ENCODE measurements at regions not wholly inside any gene's neighbourhood (a gene's known extent, or its start where the extent isn't known, plus 50 kb on each side); places are given as distances from the start of the nearest gene placed in this dataset.

DNA sequence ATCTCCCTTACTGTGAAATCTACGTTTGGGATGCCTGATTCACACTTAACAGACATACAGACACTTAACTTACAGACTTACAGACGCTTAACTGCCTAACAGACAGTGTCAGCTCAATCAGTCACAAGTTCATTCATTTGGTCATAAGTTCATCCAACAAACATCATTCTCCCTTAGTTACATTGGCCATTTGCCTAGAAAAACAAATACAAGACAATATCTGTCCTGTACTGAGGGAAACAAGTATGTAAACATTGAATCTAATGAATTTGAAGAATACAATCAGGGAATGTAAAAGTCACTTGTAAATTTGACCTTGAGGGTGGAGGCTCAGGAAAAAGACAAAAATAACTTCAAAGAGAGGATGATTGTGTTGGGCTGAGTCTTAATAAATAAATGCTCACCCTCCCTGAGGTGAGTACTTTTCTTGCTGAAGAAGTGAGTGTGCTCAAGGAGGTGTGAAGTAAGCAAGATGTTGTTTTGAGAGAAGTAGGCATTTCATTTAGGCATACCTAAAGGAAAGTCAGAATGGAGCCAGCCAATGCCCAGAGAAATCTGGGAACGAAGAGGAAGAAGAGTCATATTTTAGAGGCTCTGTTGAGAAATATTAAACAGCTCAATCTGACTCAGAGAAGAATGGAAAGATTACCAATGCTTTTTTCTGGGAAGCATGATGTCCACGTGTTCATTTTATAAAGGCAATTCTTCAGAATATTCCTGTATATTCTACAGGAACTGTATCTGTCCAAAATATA lies 958.4 kb upstream of the SLC10A2 start:
- POLR2A ChIA-PET: no interaction called here
- no peak for DNase-seq (ENCODE audit: extremely low spot score)
- CTCF ChIA-PET: interaction anchor here (1.6 kb wide), 1 partner anchor 19 kb away, joined by 4 read pairs; no protein-coding TSS in a partner anchor
- TF ChIP-seq, protein P1, sequence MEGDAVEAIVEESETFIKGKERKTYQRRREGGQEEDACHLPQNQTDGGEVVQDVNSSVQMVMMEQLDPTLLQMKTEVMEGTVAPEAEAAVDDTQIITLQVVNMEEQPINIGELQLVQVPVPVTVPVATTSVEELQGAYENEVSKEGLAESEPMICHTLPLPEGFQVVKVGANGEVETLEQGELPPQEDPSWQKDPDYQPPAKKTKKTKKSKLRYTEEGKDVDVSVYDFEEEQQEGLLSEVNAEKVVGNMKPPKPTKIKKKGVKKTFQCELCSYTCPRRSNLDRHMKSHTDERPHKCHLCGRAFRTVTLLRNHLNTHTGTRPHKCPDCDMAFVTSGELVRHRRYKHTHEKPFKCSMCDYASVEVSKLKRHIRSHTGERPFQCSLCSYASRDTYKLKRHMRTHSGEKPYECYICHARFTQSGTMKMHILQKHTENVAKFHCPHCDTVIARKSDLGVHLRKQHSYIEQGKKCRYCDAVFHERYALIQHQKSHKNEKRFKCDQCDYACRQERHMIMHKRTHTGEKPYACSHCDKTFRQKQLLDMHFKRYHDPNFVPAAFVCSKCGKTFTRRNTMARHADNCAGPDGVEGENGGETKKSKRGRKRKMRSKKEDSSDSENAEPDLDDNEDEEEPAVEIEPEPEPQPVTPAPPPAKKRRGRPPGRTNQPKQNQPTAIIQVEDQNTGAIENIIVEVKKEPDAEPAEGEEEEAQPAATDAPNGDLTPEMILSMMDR (IDR thresholded peaks at IDR 0.05; ENCODE audit: control extremely low read depth, extremely low read depth, low read depth, missing control alignments): no peak

DNA sequence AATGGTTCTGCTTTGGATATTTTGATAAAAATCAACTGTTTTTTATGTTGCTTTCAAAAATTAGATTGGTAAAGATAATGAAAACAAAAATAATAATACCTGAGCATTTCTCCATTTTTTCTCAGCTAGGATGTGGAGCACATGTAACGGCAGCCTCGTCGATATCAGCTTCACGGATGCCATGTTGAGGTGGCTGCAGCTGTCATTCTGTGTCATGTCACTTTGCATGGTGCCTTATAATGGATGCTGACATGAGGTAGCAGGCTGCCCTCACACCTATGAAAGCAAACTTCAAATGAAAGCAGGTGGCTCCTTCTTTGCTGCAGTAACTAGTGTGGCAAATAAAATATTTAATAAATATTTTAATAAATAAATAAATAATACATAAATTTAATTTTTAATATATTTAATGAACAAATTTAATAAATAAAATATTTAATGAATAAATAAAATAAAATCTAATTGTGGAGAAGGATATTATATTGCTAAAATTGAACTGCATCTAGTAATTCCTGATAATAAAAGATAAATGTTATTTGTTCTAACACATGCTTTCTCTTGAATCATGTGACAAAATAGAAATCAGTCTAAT lies 955.7 kb upstream of the SLC10A2 start:
- no peak for DNase-seq (ENCODE audit: extremely low spot score)
- CTCF ChIA-PET: no interaction called here
- POLR2A ChIA-PET: no interaction called here
- TF ChIP-seq, protein P1 (IDR thresholded peaks at IDR 0.05; ENCODE audit: control extremely low read depth, extremely low read depth, low read depth, missing control alignments): no peak

DNA sequence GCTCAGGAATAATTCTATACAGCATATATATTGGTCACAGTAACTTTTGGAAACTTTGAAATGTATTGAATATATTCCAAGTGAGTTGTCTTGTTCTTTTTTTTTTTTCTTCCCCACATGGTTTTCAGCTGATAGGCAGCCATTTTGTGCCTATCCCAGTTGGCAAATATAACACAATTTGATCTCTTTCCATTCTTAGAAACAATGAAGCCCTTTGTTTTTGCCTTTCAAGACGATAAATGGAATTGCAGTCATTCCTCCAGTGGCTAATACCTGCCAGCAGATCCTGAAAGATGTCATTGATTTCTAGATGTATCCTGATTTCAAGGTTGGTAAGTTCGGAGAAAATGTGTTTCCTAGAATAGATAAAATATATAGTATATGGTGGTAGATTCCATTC lies 951.1 kb upstream of the SLC10A2 start:
- ChIA-PET POLR2A (no interaction called here), CTCF (no interaction called here)
- TF ChIP-seq, protein P1 (IDR thresholded peaks at IDR 0.05; ENCODE audit: control extremely low read depth, extremely low read depth, low read depth, missing control alignments): no peak

DNA sequence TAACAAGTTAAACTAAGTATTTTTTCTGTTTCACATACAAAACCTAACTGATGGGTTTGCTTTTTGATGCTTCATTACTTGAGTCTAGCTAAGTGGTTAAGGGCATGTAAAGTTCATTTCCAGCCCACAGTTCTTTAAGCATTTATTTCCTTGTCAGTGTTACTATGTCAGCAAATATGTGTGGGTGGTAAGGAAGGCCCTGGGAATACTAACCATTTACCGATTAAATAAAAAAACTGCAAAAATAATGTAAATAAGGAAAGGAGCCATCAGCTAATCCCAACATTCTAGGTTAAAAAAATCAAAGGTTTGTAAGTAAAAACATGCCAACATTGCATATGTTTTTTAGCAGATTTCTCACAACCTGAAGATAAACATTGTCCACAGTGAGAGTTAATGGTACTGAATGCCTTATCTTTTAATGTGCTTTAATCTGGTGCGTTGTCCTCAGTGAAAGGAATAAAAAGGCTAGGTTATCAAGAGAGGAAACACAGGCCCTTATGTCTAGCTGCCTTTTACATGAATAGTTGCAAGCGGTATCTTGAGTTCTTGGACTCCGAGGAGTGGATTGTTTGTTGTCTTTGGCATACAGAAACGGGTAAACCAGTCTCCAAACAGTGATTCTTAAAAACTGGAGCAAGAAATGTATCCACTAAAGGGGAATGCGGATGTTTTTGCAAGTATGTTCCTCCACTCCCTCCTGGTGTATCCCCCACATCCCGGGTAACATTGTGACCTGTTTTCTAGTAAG lies 949.6 kb upstream of the SLC10A2 start:
- ChIA-PET POLR2A (no interaction called here), CTCF (interaction anchor here (1.1 to 2.0 kb wide), 3 partner anchors 11 to 26 kb away, joined by 3 to 6 read pairs (median 5); no protein-coding TSS in a partner anchor)
- TF ChIP-seq, protein P1 (IDR thresholded peaks at IDR 0.05; ENCODE audit: control extremely low read depth, extremely low read depth, low read depth, missing control alignments): no peak
- DNase-seq (ENCODE audit: extremely low spot score): no peak

More for the DNA sequence above, 951.1 kb upstream of the SLC10A2 start:
- no peak for DNase-seq (ENCODE audit: extremely low spot score)

DNA sequence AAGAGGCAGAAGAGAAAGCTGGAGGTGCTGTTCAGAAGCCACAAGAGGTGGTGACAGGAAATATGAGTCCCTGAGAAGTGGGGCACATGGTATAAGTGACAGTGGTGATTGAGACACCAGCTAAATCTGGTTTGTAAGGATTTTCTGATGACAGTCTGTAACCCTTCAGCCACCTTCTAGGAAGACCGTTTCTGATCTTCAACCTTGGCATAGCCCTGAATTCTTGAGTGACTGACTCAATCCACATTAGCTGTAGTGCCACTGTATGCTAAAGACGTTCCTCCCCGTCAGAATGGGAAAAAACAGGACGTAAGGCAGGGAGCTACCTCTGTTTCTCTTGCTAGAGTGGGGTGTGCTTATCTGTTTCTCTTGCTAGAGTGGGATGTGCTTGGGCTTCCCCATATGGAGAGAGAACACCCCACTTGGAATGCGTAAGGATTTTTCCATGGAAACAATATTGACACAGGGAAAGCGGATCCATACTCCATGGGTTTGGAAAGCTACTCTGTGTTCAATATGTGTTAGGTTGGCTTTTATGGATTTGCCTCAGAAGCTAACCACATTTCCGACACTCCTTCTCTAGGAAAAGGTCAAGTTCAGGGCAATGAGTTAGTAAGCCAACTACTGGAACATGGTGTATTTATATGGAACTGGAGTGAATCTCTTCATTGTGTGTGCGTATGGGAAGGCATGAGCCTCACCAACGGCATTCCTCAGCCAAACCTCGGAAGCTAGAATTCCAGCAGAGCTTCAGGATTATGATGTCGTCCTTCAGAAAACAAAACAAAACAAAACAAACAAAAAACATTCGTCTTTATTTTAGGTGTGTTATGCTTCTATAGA lies 948.8 kb upstream of the SLC10A2 start:
- POLR2A ChIA-PET: no interaction called here
- no peak for DNase-seq (ENCODE audit: extremely low spot score)
- CTCF ChIA-PET: interaction anchor here (1.1 to 2.0 kb wide), 3 partner anchors 11 to 25 kb away, joined by 3 to 6 read pairs (median 5); no protein-coding TSS in a partner anchor
- TF ChIP-seq, protein P1 (IDR thresholded peaks at IDR 0.05; ENCODE audit: control extremely low read depth, extremely low read depth, low read depth, missing control alignments): no peak
